SIG-M5 treated with dmso at 0.1 percent for 504 hours (cell line): ENCODE measurements at regions not wholly inside any gene's neighbourhood (a gene's known extent, or its start where the extent isn't known, plus 50 kb on each side); places are given as distances from the start of the nearest gene placed in this dataset.

Source experiments
- DNase-seq: peaks from one replicate; lab custom pipeline; 2025; ENCODE audit not compliant: unreplicated experiment; lab: John Stamatoyannopoulos, UW

DNA sequence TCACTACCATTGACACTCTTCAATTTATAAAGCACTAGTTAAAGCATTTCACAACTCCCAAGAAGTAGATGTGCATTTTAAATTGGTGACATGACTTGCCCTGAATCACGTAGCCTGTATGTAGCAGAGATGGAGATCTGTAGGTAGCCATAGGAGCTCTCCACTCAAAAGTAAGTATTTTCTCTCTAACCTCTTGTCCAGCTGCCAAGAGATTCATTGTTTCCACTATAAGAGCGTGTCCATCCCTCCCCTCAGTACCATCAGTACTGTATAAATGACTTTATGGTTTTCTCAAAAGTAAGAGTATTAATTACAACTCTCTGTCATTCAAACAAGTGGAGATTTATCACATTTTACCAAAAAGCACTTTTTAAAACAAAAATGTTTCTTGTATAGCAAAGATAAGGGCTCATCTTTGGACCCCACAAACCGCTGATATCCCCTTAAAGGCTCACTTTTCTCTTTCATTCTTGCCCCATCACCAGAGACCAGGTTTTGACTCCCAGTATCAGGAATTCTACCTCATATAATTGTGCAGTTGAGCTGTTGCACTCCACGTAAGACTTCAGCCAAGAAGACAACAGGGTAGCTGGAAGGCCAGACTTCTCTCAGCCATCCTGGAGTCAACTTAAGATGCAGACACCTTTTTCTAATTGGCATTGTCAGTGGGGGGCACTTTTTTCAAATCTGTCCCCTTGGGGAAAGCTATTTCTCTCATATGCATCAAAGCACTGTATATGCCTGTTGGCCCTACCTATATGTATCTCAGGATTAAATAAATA lies 78.0 kb upstream of the GALNT5 start:
- no peak for DNase-seq

DNA sequence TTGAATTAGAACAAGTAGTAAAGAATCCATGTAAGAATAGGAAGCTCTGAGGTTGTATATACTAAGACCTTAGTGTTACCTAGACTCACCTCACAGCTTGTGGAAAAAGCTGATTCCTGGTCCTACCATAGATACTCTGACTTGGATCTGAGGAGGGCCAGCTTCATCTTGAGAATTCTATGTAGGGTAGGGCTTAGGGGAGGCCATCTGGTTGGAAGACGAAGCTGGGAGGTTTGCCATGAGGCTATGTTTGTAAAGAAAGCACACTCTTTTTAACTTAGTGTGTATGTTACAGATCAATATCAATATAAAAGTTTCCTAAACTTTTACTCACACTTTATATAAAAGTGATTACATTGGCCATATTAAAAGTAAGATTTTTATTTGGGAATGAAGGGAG lies 77.1 kb upstream of the GALNT5 start:
- no peak for DNase-seq

DNA sequence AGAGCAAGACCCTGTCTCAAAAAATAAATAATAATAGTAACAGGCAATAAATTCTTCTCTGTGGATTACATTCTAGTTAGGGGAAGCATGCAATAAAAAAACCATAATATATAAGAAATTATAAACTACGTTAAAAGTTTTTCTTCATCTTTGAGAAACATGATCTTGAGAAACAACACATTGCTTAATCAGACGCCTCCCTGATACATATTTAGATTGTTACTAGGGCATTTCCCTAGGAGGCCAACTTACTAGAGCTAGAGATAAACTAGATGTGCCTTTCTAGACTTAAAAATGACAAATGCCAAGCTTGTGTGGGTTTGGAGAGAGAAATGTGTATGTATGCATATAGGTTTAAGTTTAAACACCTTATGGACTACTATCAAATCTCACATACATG lies 76.3 kb upstream of the GALNT5 start:
- peak; percentile 31 for DNase-seq

DNA sequence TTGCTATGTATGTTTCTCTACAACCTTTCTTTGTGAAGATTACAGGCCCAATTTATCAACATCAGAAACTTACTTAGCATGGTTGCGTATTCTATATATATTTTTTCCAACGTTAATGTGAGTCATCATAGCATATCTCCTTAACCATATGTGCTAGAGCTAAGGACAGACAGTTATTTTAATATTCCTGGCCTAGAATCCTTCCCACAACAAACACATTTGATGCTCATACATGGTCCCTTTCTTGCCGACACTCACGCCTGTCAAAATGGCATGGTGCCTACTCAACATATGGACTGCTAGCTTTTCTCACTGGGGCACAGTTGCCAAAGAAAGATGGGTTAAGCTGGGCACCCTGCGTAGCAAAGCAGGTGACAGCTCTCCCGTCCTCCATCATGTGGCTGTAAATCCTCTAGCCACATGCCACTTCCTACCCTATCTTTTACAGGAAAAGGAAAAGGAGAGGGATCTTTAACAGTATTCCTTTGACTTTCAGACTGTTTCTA lies 75.2 kb upstream of the GALNT5 start:
- DNase-seq, result no peak

DNA sequence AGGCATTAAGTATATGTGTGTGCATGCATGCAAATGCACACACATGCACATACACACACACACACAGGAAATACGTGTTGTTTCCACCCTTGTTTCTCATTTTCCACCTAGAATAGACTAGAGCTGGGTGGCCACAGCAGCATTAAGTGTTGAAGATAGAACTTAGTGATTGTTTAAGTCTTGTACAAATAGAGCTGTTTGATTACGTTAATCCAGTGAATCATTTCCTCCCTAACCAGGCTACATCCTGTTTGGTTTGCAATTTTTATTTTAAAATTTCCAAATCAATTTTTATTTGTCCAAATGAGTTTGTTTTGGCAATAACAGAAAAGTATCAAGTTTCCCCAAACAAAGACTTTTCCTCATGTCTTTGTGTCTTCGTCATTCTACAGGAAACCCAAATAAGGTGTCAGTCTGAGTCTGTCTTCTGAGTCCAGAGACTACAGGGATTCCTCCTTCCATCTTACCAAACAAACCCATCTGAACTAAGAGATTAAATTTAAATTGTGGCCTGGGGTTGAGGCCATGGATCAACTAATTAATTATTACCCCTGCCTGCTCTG lies 74.6 kb upstream of the GALNT5 start:
- peak; percentile 9 for DNase-seq

DNA sequence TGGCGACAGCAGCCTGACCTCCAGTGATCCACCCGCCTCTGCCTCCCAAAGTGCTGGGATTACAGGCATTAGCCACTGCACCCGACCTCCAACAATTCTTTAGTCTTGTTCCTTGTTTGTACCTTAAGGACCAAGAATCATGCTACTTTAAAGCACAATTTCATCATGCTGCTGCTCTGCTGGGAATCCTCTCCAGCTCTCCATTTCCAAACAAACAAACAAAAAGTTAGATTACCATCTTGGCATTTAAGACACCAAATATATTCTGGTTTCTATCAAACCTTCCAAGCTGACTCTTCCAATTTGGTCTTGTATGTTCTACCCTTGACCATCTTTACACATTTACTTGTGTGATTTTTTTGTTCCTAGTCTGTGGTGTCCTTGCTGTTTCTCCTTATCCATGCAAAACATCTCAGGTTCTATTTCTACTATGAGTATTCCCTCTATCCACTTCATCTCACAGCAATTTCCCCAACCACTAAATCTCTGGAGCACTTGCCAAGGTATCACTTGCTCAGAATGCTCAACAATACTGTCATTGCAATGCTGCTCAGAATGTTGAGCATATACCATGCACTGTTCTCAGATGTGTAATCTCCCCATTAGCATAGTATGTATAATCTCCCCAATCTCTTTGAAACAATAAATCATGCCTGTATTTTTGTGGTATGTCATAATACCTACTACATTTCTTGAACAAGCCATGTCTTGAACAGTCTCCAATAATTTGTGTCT lies 73.2 kb upstream of the GALNT5 start:
- no peak for DNase-seq

DNA sequence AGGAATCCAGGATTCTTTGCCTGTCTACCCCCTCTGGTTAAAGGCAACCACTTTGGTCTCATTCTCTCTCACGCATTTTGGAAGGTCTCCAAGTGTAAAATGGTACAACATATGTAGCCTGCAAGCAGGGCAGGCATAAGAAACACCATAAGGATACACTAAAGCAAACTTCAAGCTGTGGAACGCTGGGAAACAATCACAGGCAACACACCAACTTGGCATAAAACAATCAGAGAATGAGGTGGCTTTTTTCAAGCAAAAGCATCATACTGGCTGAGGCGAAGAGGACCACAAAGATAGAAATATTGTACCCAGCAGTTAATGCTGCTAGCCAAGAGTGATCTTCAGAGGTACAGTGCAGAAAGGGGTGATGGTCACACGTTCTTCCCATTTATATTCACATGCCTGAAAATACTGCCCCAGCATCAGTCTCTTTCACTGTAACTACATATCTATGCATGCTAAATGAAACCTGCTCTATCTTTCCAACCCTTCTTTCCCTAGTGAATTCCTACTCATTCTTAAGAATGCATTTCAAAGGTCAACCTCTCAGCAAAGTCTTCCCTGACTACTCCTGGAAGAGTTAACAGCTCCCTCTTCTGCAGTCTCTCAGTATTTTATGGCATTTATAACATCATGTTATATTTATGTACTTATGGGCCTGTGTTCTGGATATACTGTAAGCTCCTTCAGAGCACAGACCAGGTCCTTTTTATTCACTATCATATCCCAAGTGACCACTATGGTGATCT lies 71.9 kb upstream of the GALNT5 start:
- DNase-seq, result no peak

DNA sequence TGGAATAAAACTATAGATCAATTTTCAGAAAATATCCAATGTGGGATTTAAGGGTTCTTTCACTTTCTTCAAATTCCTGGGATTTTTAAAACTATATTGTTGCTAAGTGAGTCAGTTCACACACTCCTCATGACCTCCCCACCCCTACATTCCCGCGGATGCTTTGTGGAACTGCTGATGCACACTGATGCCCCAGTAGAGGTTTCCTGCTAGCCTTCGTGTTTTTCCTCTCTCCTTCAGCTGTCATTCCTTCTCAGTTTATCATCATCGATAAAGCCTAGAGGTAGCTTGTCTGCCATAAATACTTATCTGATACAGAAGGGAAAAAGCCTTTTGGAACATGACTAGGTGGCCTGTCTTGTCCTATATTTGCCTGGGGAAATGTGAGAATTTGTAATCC lies 67.4 kb upstream of the GALNT5 start:
- no peak for DNase-seq

DNA sequence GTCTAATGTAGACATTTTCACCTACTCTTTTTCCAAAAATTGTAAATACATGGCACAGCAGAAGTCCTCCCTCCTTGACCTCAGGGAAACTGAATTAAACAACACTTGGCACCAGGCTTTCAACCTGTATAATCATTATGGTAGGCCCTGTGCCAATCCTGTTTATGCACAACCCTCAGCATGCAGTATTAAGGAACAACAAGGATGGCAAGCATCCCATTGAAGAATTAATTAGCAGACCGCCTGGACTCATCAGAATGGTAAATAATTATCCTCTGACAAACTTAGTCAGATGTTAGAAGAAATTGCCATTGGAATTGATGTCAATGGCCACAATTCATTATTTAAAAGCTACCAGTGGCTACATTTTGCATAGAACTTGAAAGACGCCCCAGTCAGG lies 66.3 kb upstream of the GALNT5 start:
- no peak for DNase-seq

DNA sequence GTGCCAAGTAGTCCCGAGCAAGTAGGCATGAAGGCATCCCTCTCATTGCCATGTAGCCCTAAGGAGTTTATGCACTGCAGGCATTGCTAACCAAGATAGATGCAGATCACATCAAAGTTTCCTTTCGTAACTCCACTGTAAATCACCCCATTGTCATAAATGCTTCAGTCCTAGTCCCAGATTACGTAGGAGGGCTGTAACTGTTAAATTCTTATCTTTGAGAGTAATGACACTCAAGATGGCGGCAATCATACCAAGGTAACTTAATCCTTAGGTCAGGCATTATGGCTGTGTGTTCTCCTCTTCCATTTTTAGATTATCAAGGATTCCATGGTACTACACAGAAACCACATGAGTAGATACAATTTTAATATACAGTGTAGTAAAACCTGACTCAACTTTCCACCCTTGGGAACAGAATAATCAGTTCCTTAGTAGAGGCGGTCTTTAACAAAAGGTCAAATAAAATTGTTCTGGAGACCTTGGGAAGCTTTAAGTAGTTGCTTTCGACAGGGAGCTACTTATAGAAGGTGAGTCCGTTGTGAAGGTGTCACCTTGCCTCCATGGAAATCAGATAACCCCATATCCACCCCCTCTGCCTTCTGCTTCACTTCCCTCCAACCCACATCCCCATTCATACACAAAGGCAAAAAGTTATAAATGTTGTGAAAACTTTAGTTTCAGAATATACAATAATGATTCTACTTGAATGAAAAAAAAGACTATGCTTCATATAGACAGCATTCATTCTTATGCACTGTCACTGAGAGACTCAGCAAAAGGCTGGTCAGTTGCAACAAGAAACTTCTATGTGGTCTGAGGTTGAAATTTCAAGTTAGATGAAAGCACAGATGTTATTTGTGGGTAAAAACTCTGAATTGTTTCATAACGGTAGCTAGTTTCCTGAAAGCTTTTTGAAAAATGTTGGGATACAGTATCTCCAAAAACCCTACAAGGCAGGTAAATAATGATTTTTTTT lies 64.8 kb upstream of the GALNT5 start:
- no peak for DNase-seq

DNA sequence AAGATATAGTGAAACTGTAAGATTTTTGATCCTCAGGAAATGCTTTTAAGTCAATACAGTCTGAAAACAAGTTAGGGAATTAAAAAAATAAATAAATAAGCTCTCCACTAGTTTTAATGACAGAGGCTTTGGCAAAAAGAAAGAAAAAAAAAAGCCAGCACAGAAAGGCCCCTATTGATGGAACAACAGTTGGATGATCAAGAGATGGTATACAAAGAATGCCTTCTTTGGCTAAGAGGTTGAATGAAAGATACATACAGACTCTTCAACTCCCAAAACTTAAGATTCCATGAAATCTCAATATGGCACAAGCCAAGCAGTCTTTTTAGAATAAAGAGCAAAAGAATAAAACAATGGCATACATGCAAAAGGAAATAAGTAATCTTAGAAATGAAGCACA lies 64.0 kb upstream of the GALNT5 start:
- no peak for DNase-seq

DNA sequence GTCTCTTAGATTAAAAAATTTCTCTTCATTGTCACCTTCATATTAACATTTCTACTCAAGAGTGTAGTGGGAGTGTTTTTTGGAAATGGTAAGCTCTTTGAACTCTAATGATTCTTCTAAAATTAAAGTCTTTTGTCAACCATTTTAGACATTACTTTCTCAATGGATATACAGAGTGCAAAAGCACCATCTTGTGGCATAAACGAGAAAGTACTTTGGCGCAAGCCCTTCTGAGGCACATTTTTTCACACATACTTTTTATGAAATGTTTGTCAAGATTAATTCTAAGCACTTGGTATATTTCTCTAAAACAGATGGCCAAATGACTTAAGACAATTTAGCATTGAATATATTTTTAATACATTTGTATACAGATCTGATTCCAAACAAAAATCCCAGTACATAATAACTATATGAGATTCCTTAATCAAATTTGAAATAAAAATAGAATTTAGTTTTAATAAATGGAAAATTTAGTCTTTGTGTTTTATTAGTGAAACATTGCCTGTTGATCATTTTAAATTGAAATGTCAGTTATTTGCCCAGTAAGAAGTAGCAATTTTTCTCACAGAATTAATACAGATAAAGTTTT lies 63.3 kb upstream of the GALNT5 start:
- DNase-seq, result peak; percentile 46

DNA sequence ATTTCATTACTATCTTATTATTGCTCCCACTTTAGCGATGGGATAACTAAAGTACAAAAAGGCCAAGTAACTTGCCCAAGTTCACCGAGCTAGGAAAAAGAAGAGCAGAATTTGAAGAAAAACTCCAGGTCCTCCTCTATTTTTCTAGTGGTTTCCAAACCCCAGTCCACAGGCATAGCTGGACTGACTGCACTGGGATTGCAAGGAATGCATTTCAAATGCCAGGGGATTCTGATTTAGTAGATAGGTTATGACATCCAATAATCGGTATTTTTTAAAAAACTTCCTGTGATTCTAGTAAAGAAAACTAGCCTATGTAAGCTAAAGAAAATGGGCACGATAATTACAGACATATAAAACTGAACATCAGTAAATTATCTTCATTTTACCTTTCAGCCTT lies 62.7 kb upstream of the GALNT5 start:
- no peak for DNase-seq

DNA sequence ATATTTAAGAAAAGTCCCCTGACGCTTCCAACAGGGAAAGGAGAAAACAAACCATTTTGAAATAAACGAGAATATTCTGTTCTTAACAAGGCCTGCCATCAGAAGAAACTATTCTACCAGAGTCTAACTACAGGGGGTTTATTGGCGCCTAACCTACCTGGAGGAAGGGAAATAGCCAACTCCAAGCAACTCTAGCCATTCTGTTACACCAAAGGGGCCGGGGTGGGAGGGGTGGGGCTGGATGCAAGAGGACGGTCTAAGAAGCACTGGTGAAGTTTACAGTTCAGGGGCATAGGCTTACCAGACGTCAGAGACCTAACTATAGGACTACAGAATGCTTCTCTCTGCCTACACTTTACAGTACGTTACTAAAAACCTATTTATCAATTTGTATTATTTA lies 60.5 kb upstream of the GALNT5 start:
- no peak for DNase-seq

DNA sequence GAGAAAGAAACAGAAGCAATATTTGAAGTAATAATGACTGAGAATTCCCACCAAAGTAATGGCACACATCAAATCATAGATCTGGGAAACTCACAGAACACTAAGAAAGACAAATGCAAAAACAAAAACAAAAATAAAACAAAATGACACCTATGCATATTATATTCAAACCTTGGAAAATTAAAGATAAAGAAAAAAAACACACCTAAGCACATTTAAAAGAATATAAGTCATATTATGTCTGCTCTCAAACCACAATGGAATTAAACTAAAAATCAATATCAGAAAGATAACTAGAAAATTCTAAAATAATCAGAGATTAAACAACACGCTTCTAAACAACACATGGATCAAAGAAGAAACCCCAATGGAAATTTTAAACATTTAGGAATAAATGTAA lies 59.7 kb upstream of the GALNT5 start:
- DNase-seq, result no peak

DNA sequence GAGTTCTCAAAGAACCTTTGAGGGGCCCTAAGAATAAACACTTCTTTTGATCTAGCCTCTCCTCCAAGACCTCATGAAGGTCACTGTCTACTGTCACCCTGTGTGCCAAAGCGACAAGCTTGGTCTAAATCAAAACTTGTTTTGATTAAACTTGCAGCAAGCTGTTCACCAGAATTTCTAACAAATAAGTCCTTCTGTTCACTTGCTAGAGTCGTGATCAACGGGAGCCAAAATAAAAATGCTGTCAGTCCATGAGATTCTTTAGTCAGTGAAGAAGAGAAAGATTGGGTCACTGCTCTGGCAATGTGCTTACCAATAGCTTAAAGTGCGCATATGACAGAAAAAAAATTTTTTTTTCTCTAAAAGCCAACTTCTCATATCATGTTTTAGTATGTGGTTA lies 53.9 kb upstream of the GALNT5 start:
- no peak for DNase-seq

DNA sequence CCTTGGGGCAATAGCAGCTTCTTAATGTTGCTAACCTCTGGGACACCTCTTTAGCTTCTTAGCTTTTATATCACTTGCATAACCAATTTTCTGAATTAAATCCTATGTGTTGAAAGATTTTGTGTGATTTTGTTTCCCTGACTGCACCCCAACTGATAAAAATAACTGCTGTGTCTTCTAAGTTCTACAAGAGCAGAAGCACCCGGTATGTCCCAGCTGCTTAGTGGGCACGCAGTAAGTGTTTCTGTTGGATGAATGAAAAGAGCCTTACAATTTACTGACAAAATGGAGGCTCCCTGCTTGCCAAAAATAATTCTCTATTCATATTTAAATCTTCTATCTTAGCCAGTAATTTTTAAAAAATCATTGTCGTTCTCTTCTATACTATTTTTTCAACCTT lies 53.1 kb upstream of the GALNT5 start:
- no peak for DNase-seq

DNA sequence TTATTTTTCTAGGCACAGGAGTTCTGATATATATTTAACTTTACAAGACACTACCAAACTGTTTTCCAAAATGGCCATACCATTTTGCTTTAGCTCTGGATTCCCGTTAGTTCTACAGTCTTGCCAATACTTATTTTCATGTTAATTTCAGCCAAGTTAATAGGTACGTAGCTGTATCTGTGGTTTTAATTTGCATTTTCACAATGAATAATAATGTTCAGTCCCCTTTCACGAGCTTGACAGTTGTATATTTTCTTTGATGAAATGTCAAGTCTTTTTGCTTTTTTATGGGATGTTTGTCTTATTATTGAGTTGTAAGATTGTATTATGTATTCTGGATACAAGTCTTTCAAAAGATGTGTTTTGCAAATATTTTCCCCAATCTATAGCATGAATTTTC lies 50.6 kb upstream of the GALNT5 start:
- no peak for DNase-seq
